K562 (cell line): ENCODE measurements at regions not wholly inside any gene's neighbourhood (a gene's known extent, or its start where the extent isn't known, plus 50 kb on each side); places are given as distances from the start of the nearest gene placed in this dataset.

Source experiments
- ATAC-seq: fragments of 200-7000 bp; cut with Tn5 transposase; 3 replicates; pipeline ENCODE4 v1.9.1; 2020; ENCODE audit warnings: moderate library complexity
- BruUV-seq: library from RNA; stranded (reverse); fragments of 400-500 nt; replicated peaks from 2 replicates; lab custom pipeline; 2021; lab: Mats Ljungman, UMichigan
- CTCF ChIA-PET: fragments of 300-600 bp; formaldehyde crosslinking; extraction: SDS; loops from one replicate; lab custom pipeline; 2021; ENCODE audit warnings: low intra/inter-chr PET ratio; lab: Yijun Ruan, JAX
- POLR2A ChIA-PET: fragments of 300-600, 350-650 bp; sonication (Branson Sonifier 250); formaldehyde crosslinking; extraction: SDS; loops from one replicate; lab custom pipeline; 2021; ENCODE audit warnings: antibody characterized with exemption, inconsistent platforms; lab: Yijun Ruan, JAX
- DNase-seq, 4 experiments: peaks; one replicate each; pipeline versions ENCODE4 v3.0.0 to v3.0.0-alpha.2; 2011 to 2018; ENCODE audit warnings: low spot score in 3 of 4, mixed read lengths in 3 of 4; ENCODE audit errors: extremely low read depth in 1 of 4
- FAIRE-seq: peaks from 2 replicates; lab custom pipeline; 2011; peaks lifted over from hg19 to GRCh38; lab: Jason Lieb, UNC
- H2AFZ ChIP-seq: 2 replicates; pipeline ENCODE4 v1.6.0; 2011; ENCODE audit warnings: low read depth, low read length, control low read depth, inconsistent platforms
- H3K27ac ChIP-seq: fragments of 200-600 bp; 3 replicates; pipeline ENCODE4 v1.8.0; 2011; ENCODE audit warnings: low read depth, mild to moderate bottlenecking, control low read depth, inconsistent platforms, low read length, moderate library complexity, mixed read lengths; ENCODE audit errors: extremely low read depth
- H3K27me3 ChIP-seq, 2 experiments: fragments of 300-600 bp in 1 of 2; 2 replicates in 1 of 2; 3 replicates in 1 of 2; pipeline versions ENCODE4 v1.6.0 to v1.8.0; 2011; ENCODE audit warnings: inconsistent platforms in 2 of 2, low read length in 2 of 2, mild to moderate bottlenecking in 1 of 2, mixed read lengths in 1 of 2, moderate library complexity in 1 of 2; ENCODE audit not compliant: control insufficient read depth in 2 of 2, insufficient read depth in 2 of 2
- H3K36me3 ChIP-seq: fragments of 300-600 bp; 3 replicates; pipeline ENCODE4 v1.8.0; 2011; ENCODE audit warnings: mild to moderate bottlenecking, low read length, inconsistent platforms; ENCODE audit not compliant: control insufficient read depth, insufficient read depth
- H3K4me1 ChIP-seq, 2 experiments: fragments of 200-600 bp in 1 of 2; replicated peaks in 1 of 2; 2 replicates in 1 of 2; 3 replicates in 1 of 2; pipeline versions ENCODE4 v1.5.1 to v1.8.0; 2011; ENCODE audit warnings: inconsistent platforms in 2 of 2, low read length in 2 of 2, mild to moderate bottlenecking in 1 of 2, mixed read lengths in 1 of 2, moderate library complexity in 1 of 2; ENCODE audit not compliant: control insufficient read depth in 2 of 2, insufficient read depth in 2 of 2
- H3K4me2 ChIP-seq: 2 replicates; pipeline ENCODE4 v1.6.1; 2011; ENCODE audit warnings: low read length, control low read depth, inconsistent platforms, mixed read lengths; ENCODE audit not compliant: insufficient read depth
- H3K4me3 ChIP-seq: fragments of 200-600 bp; sonication (generic), shearing (Covaris generic); 2 replicates; pipeline ENCODE4 v1.5.1; 2016; ENCODE audit warnings: control low read depth, inconsistent platforms
- H3K79me2 ChIP-seq: fragments of 200-600 bp; 3 replicates; pipeline ENCODE4 v1.8.0; 2011; ENCODE audit warnings: low read length, inconsistent platforms; ENCODE audit not compliant: control insufficient read depth, insufficient read depth
- H3K9ac ChIP-seq, 2 experiments: 2 replicates each; pipeline versions ENCODE4 v1.6.0 to v1.6.1; 2011; ENCODE audit warnings: low read depth in 2 of 2, low read length in 2 of 2, control low read depth in 1 of 2, inconsistent platforms in 1 of 2, mild to moderate bottlenecking in 1 of 2, mixed read lengths in 1 of 2; ENCODE audit not compliant: insufficient read depth in 1 of 2
- H3K9me1 ChIP-seq: one replicate; pipeline ENCODE4 v1.6.0; 2011; ENCODE audit warnings: inconsistent platforms, mild to moderate bottlenecking, low read length, moderate library complexity; ENCODE audit not compliant: control insufficient read depth, insufficient read depth
- H3K9me3 ChIP-seq: replicated peaks from 2 replicates; pipeline ENCODE4 v1.5.1; 2011; ENCODE audit warnings: low read depth, low read length, inconsistent platforms; ENCODE audit not compliant: control insufficient read depth, insufficient read depth
- H4K20me1 ChIP-seq: replicated peaks from 2 replicates; pipeline ENCODE4 v1.6.1; 2011; ENCODE audit warnings: low read length, inconsistent platforms, mixed read lengths; ENCODE audit not compliant: control insufficient read depth, insufficient read depth
- BRF1 ChIP-seq: IDR thresholded peaks from 3 replicates; pipeline ENCODE4 v1.6.1; 2011; ENCODE audit warnings: borderline replicate concordance, mild to moderate bottlenecking; ENCODE audit not compliant: insufficient read length; ENCODE audit errors: extremely low read depth
- ELF2 ChIP-seq: fragments of 250-450 bp; sonication (Bioruptor Pico); IDR thresholded peaks from 2 replicates; pipeline ENCODE4 v1.5.0; 2021; ENCODE audit warnings: mild to moderate bottlenecking
- ESRRA ChIP-seq: fragments of 450-650 bp; IDR thresholded peaks from 2 replicates; pipeline ENCODE4 v1.6.1; 2014; ENCODE audit warnings: low read depth, mild to moderate bottlenecking, moderate library complexity, borderline replicate concordance
- HCFC1 ChIP-seq: IDR thresholded peaks from 2 replicates; pipeline ENCODE4 v1.6.1; 2012; ENCODE audit warnings: low read depth, low read length, improper control_type of control experiment
- HDAC8 ChIP-seq: fragments of 450-650 bp; IDR thresholded peaks from 2 replicates; pipeline ENCODE4 v1.6.1; 2016; ENCODE audit warnings: mild to moderate bottlenecking, missing genetic modification characterization, moderate library complexity, missing compliant biosample characterization
- LARP7 ChIP-seq: fragments of 450-650 bp; IDR thresholded peaks from 2 replicates; pipeline ENCODE4 v1.6.1; 2016
- NBN ChIP-seq: fragments of 450-650 bp; IDR thresholded peaks from 2 replicates; pipeline ENCODE4 v1.6.1; 2016; ENCODE audit warnings: low read depth, mild to moderate bottlenecking
- NELFE ChIP-seq: IDR thresholded peaks from 2 replicates; pipeline ENCODE4 v1.6.1; 2011; ENCODE audit warnings: mild to moderate bottlenecking; ENCODE audit not compliant: insufficient read depth, insufficient read length
- POLR2G ChIP-seq: fragments of 200-400 bp; formaldehyde crosslinking; IDR thresholded peaks from 2 replicates; pipeline ENCODE4 v1.6.1; 2017; ENCODE audit warnings: low read depth, mild to moderate bottlenecking, antibody characterized with exemption, low read length, moderate library complexity
- RBM25 ChIP-seq: fragments of 200-400 bp; formaldehyde crosslinking; IDR thresholded peaks from 2 replicates; pipeline ENCODE4 v1.6.1; 2018; ENCODE audit warnings: low read length, low read depth, moderate library complexity; ENCODE audit not compliant: severe bottlenecking
- ZBTB1 ChIP-seq: sonication (generic); formaldehyde crosslinking; IDR thresholded peaks from 2 replicates; pipeline ENCODE4 v1.8.1; 2023; ENCODE audit warnings: missing genetic modification reagents, low read depth, mild to moderate bottlenecking, borderline replicate concordance
- ZNF445 ChIP-seq: fragments of 250-450 bp; sonication (Bioruptor Pico); IDR thresholded peaks from 2 replicates; pipeline ENCODE4 v1.4.0; 2020; ENCODE audit warnings: low read depth, mild to moderate bottlenecking, moderate library complexity
- WGBS: fragments of 100-300 bp; shearing (Covaris generic); methylation state at CpG from one replicate; pipeline ENCODE4 v1.1.6; 2016; ENCODE audit warnings: low coverage, mixed read lengths; ENCODE audit not compliant: insufficient coverage; ENCODE audit errors: missing lambda C conversion rate; 5-methylcytosine and 5-hydroxymethylcytosine counted together
- in situ Hi-C: fragments of 300-500 bp; cut with MboI; formaldehyde crosslinking; loops from 4 replicates; pipeline ENCODE4 v1.15.0; 2018; ENCODE audit warnings: inconsistent platforms, mixed read lengths
- intact Hi-C: fragments of 100-400 bp; cut with micrococcal nuclease; formaldehyde crosslinking; loops from 2 replicates; pipeline ENCODE4 v1.14.2; 2022

DNA sequence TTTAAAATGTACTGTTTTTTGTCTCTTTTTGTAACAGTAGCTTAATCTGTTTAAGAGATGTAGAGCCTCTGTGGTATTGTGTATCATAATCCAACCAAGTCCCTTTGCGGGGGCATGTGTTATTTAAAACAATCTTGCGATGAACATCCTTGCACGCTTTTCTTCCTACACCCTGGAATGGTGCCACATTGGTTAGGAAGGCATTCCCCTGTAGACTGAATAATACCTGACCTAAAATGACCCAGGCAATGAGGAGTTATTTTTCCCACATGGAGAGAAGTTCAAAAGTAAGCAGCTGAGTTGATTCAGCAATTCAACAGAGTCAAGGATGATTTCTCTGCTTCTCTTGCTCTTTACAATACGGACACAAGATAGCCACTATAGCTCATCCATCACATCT, 142.0 kb upstream of the PMEPA1 start:
- FAIRE-seq: no peak
- Histone ChIP-seq H3K9me3 (no peaks in the 10 kb centered on the region), H3K27me3 (no peaks in the 10 kb centered on the region), H3K27ac (no peak overlapping the region), H3K9me1 (no peaks in the 10 kb centered on the region), H3K4me3 (no peak overlapping the region), H3K9ac (no peak overlapping the region), H3K79me2 (no peaks in the 10 kb centered on the region), H3K4me2 (no peak overlapping the region), H4K20me1 (no peaks in the 10 kb centered on the region; the same call in 1 of the 2 replicates), H3K36me3 (no peaks in the 10 kb centered on the region), H2AFZ (no peak overlapping the region), H3K4me1 (no peaks in the 10 kb centered on the region)
- in situ Hi-C loops (no loop called here), intact Hi-C loops (no loop called here)
- no peak for DNase-seq
- CTCF ChIA-PET: no interaction called here
- no TSS peak for BruUV-seq
- ATAC-seq: no peak
- POLR2A ChIA-PET: interaction anchor here (0.5 to 0.6 kb wide), 3 partner anchors 19 to 141 kb away, joined by 3 read pairs; no protein-coding TSS in a partner anchor
- TF ChIP-seq BRF1 (no peak), HCFC1 (no peak), ZBTB1 (no peak), ELF2 (CRISPR knock-in tag) (no peak), LARP7 (no peak)
- WGBS: 1% methylated on average over 4 of the region's 4 CpGs

DNA sequence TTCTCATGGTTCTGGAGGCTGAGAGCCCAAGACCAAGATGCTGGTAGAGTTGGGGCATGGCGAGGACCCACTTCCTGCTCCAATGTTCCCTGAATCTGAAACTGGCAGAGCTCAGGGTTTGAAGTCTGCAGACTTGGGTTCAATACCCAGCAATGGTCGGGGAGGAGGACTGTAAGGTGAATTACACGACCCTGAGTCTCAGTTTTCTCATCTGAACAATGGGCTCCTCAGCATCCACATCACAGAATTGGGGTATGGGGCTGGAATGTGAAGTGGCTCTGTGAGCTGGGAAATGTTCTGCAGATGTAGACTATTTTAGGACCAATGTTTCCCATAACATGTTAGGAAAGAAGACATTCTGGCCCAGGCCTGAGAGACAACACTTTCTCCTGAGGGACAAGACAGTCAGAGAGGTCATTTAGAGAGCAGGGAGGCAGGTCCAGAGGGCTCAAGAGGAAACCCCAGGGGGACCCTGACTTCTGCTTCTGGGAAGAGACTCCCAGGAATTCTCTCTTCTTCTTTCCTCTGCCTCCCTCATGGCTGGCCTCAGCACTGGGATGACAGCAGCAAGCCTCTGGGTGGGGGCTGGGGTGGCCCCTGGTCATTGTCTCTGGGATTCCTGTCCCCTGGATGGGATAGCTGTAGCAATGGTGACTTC, 141.3 kb upstream of the PMEPA1 start:
- intact Hi-C loops: no loop called here
- Histone ChIP-seq H3K4me2 (no peak overlapping the region), H3K27me3 (no peaks in the 10 kb centered on the region), H3K36me3 (no peaks in the 10 kb centered on the region), H3K9ac (no peak overlapping the region), H3K4me1 (no peaks in the 10 kb centered on the region), H3K27ac (no peak overlapping the region), H3K9me1 (no peaks in the 10 kb centered on the region), H2AFZ (no peak overlapping the region), H3K4me3 (no peak overlapping the region), H3K79me2 (no peaks in the 10 kb centered on the region), H3K9me3 (no peaks in the 10 kb centered on the region), H4K20me1 (no peaks in the 10 kb centered on the region; the same call in 1 of the 2 replicates)
- ChIA-PET POLR2A (interaction anchor here (0.6 kb wide), 1 partner anchor 140 kb away, joined by 3 read pairs; no protein-coding TSS in a partner anchor), CTCF (no interaction called here)
- ATAC-seq: no peak
- 0% methylated on average over 3 of the region's 3 CpGs for WGBS
- BruUV-seq: no TSS peak
- no peak for FAIRE-seq
- in situ Hi-C loops: no loop called here
- no peak for DNase-seq
- TF ChIP-seq NELFE (no peak), HDAC8 (tag) (no peak), NBN (no peak), ZNF445 (CRISPR knock-in tag) (no peak), ESRRA (peak; percentile 48; the same call in 1 of the 2 replicates), POLR2G (no peak), RBM25 (peak; percentile 41)
